HEK293T (cell line): ENCODE measurements at regions not wholly inside any gene's neighbourhood (a gene's known extent, or its start where the extent isn't known, plus 50 kb on each side); places are given as distances from the start of the nearest gene placed in this dataset.

ENCODE experiments used
- CTCF ChIA-PET: fragments of 350-600 bp; formaldehyde crosslinking; extraction: SDS; loops from one replicate; lab custom pipeline; 2021; ENCODE audit warnings: antibody characterized with exemption, inconsistent platforms; lab: Yijun Ruan, JAX
- POLR2A ChIA-PET: fragments of 350-600 bp; formaldehyde crosslinking; extraction: SDS; loops from one replicate; lab custom pipeline; 2020; ENCODE audit warnings: antibody characterized with exemption, inconsistent platforms; lab: Yijun Ruan, JAX
- DNase-seq: peaks from one replicate; pipeline ENCODE4 v3.0.0; 2012; ENCODE audit warnings: mixed read lengths; ENCODE audit errors: extremely low spot score
- ARNT ChIP-seq: fragments of 450-650 bp; IDR thresholded peaks from 2 replicates; pipeline ENCODE4 v1.6.1; 2017; ENCODE audit warnings: mild to moderate bottlenecking
- BHLHE40 ChIP-seq: fragments of 450-650 bp; IDR thresholded peaks from 2 replicates; pipeline ENCODE4 v1.6.1; 2016; ENCODE audit warnings: mild to moderate bottlenecking, moderate library complexity, borderline replicate concordance
- CTBP1 ChIP-seq: fragments of 450-650 bp; IDR thresholded peaks from 2 replicates; pipeline ENCODE4 v1.6.1; 2016; ENCODE audit warnings: borderline replicate concordance
- ELF4 ChIP-seq: fragments of 450-650 bp; IDR thresholded peaks from 2 replicates; pipeline ENCODE4 v1.6.1; 2017; ENCODE audit warnings: antibody characterized with exemption
- FOXA1 ChIP-seq: fragments of 450-650 bp; IDR thresholded peaks from 2 replicates; pipeline ENCODE4 v1.6.1; 2016; ENCODE audit warnings: mild to moderate bottlenecking
- FOXK2 ChIP-seq: fragments of 450-650 bp; IDR thresholded peaks from 2 replicates; pipeline ENCODE4 v1.6.1; 2016; ENCODE audit warnings: mild to moderate bottlenecking
- FOXM1 ChIP-seq: fragments of 450-650 bp; IDR thresholded peaks from 2 replicates; pipeline ENCODE4 v1.6.1; 2017; ENCODE audit warnings: mild to moderate bottlenecking, borderline replicate concordance
- HDGF ChIP-seq: fragments of 450-650 bp; IDR thresholded peaks from 2 replicates; pipeline ENCODE4 v1.6.1; 2017; ENCODE audit warnings: antibody characterized with exemption, borderline replicate concordance
- L3MBTL2 ChIP-seq: fragments of 450-650 bp; conservative IDR thresholded peaks from 2 replicates; pipeline ENCODE4 v1.6.1; 2016; ENCODE audit warnings: mild to moderate bottlenecking
- LEF1 ChIP-seq: fragments of 450-650 bp; IDR thresholded peaks from 2 replicates; pipeline ENCODE4 v1.6.1; 2017; ENCODE audit warnings: mild to moderate bottlenecking, borderline replicate concordance
- NFRKB ChIP-seq: fragments of 450-650 bp; IDR thresholded peaks from 2 replicates; pipeline ENCODE4 v1.6.1; 2016; ENCODE audit warnings: mild to moderate bottlenecking, moderate library complexity
- SP1 ChIP-seq: fragments of 450-650 bp; IDR thresholded peaks from 2 replicates; pipeline ENCODE4 v1.6.1; 2017
- SUZ12 ChIP-seq: fragments of 450-650 bp; IDR thresholded peaks from 2 replicates; pipeline ENCODE4 v1.6.1; 2016; ENCODE audit warnings: mild to moderate bottlenecking
- TARDBP ChIP-seq: fragments of 450-650 bp; IDR thresholded peaks from 2 replicates; pipeline ENCODE4 v1.6.1; 2016
- ZNF384 ChIP-seq: fragments of 450-650 bp; IDR thresholded peaks from 2 replicates; pipeline ENCODE4 v1.6.1; 2016
- TF ChIP-seq, protein P1 (sequence below): fragments of 450-650 bp; IDR thresholded peaks from 2 replicates; pipeline ENCODE4 v1.6.1; 2016

DNA sequence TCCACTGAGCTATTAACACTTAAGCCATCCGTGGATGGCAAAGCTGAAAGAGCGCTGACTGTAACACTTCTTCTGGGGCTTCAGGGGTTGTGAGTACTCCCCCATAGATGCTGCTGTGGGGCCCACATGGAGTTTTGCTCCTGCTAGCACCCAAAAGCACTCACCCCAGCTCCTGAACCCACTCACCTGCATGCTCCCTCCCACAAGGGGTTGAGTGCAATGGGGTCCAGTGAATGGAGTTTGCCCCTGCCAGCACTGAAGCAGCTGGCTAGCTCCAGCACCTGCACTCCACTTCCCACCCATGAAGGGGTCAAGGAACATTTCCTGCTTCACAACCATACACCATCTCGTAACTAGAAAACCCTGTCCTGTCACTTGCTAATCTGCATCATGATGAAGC lies 78.9 kb downstream of the IL21 start:
- TF ChIP-seq ELF4 (no peak), HDGF (no peak), SUZ12 (no peak), BHLHE40 (no peak), FOXM1 (no peak), CTBP1 (no peak), FOXK2 (no peak), L3MBTL2 (no peak), LEF1 (no peak), FOXA1 (no peak), NFRKB (no peak), ARNT (no peak), ZNF384 (no peak)
- TF ChIP-seq, protein P1, sequence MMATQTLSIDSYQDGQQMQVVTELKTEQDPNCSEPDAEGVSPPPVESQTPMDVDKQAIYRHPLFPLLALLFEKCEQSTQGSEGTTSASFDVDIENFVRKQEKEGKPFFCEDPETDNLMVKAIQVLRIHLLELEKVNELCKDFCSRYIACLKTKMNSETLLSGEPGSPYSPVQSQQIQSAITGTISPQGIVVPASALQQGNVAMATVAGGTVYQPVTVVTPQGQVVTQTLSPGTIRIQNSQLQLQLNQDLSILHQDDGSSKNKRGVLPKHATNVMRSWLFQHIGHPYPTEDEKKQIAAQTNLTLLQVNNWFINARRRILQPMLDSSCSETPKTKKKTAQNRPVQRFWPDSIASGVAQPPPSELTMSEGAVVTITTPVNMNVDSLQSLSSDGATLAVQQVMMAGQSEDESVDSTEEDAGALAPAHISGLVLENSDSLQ, result no peak
- POLR2A ChIA-PET, result no interaction called here
- DNase-seq, result no peak
- CTCF ChIA-PET, result no interaction called here

DNA sequence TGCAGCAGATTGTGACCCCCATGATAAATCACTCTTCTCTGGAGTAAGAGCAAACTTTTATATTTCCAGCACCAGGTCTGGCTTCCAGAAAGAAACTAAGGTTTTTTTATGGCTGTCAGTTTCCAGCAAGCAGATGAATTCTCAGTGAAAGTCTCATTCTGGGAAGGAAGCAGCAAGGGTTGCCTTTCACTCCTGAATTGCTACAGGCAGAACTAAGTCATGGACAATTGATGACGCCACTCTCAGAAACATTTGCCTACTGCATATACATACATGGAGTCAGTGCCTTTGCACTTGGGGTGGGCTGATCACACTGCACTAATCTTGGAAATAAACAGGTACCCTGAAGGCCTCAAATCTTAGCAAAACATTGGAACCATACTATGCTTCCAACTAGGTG lies 80.0 kb downstream of the IL21 start:
- no peak for TF ChIP-seq CTBP1
- TF ChIP-seq SP1, result no peak
- TF ChIP-seq NFRKB, result no peak
- TF ChIP-seq BHLHE40, result no peak
- ChIA-PET CTCF (no interaction called here), POLR2A (no interaction called here)
- no peak for DNase-seq

DNA sequence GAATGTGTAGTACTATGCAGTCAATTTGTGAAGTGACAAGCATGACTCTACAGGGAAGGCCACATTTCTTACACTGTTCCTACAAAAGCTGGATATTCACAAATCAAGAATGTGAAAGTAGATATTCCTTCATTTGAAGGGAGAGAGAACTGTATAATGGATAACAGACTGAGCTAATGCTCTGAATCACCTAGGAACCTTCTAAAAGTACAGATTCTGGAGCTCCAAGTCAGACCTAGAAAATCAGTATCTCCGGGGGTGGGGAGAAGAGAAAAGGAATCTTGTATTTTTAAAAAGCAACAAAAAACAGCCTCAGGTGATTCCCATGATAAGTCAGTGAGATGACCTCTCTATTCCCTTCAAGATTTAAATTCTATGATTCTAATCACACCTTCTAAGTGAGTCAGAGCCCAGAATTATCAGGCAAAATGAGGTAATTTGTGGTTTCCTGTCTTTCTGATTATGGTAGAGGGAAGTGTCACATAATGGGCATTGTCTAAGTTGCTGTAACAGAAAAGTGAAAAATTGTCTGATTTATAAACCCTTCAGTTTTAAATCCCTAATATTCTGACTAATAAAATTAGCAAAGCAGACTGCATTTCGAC lies 80.9 kb downstream of the IL21 start:
- ChIA-PET POLR2A (no interaction called here), CTCF (no interaction called here)
- no peak for TF ChIP-seq HDGF
- TF ChIP-seq TARDBP, result no peak
- no peak for TF ChIP-seq ARNT
- no peak for TF ChIP-seq FOXK2
- TF ChIP-seq FOXM1, result no peak
- TF ChIP-seq CTBP1, result no peak
- no peak for TF ChIP-seq ZNF384
- TF ChIP-seq SP1, result no peak
- no peak for TF ChIP-seq BHLHE40
- no peak for TF ChIP-seq SUZ12
- TF ChIP-seq NFRKB, result no peak
- no peak for TF ChIP-seq L3MBTL2
- TF ChIP-seq, protein P1, result no peak
- no peak for TF ChIP-seq LEF1
- no peak for DNase-seq

DNA sequence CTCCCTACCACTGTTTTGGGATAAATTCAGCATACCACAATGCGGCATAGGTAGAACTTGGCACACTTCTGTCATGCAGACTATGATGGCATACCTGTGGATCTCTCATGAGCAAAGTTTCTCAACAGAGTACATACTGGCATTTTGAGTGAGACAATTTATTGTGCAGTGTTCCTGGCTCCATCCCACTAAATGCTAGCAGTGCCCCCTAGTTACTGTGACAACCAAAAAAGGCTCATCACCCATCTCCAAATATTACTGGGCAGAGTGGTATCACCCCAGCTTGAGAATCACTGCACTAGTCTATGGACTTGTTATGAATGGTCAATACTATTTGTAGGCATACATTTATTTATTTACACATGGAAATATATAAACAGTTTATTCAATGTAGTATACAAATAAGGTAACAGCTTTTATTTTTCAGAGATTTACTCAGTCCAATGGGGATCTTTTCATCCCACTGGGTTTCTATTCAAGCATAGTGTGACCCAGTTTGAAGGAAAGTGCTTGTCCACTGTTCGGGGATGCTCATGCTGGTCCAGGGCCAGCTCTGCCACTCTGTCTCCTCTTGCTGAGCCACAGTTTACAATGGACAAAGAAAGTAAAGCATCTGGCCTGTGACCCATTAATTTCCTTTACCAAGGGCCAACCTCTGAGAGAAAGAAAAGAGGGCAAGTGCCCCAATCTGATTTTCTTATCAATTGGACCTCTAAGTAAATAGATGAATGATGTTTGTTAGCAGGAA lies 81.0 kb upstream of the IL2 start:
- TF ChIP-seq TARDBP (no peak), FOXM1 (no peak), L3MBTL2 (no peak), HDGF (no peak), NFRKB (no peak), FOXK2 (no peak), BHLHE40 (no peak), ARNT (no peak)
- no peak for DNase-seq
- POLR2A ChIA-PET, result no interaction called here
- CTCF ChIA-PET, result no interaction called here

GRCh38 chr4:122536001-122536400 lies 79.5 kb upstream of the IL2 start:
- no peak for DNase-seq
- no peak for TF ChIP-seq L3MBTL2
- TF ChIP-seq FOXM1, result no peak
- TF ChIP-seq CTBP1, result no peak
- no peak for TF ChIP-seq TARDBP
- TF ChIP-seq FOXA1, result no peak
- TF ChIP-seq BHLHE40, result no peak
- POLR2A ChIA-PET, result no interaction called here
- CTCF ChIA-PET, result no interaction called here

- DNase-seq, result no peak
- ChIA-PET POLR2A (no interaction called here), CTCF (no interaction called here)
- TF ChIP-seq SP1 (no peak), TARDBP (no peak), BHLHE40 (no peak), FOXA1 (no peak), LEF1 (no peak), CTBP1 (no peak), L3MBTL2 (no peak), NFRKB (no peak), ZNF384 (no peak), HDGF (no peak)
- TF ChIP-seq, protein P1, result no peak
Observed at GRCh38 chr4:122534776-122535175, 78.3 kb upstream of the IL2 start.
